ENCODE measurements at regions not wholly inside any gene's neighbourhood (a gene's known extent, or its start where the extent isn't known, plus 50 kb on each side); places are given as distances from the start of the nearest gene placed in this dataset.

GRCh38 chr2:183519371-183520056, 395.3 kb downstream of the NUP35 start:
- DNase-seq (ENCODE audit: low spot score), result no peak
- no peak for TF ChIP-seq CTCF (IDR thresholded peaks at IDR 0.05; ENCODE audit: borderline replicate concordance, control extremely low read depth, extremely low read depth, insufficient read depth, missing control alignments)
- in situ Hi-C loops (cut with MboI; ENCODE audit: low sequenced_read_pairs, unreplicated experiment), result no loop called here

GRCh38 chr2:183521911-183522310, 397.7 kb downstream of the NUP35 start:
- no peak for DNase-seq (ENCODE audit: low spot score)
- in situ Hi-C loops (cut with MboI; ENCODE audit: low sequenced_read_pairs, unreplicated experiment), result no loop called here
- TF ChIP-seq CTCF (IDR thresholded peaks at IDR 0.05; ENCODE audit: borderline replicate concordance, control extremely low read depth, extremely low read depth, insufficient read depth, missing control alignments), result no peak

GRCh38 chr2:183522489-183523266, 398.4 kb downstream of the NUP35 start:
- no peak for TF ChIP-seq CTCF (IDR thresholded peaks at IDR 0.05; ENCODE audit: borderline replicate concordance, control extremely low read depth, extremely low read depth, insufficient read depth, missing control alignments)
- in situ Hi-C loops (cut with MboI; ENCODE audit: low sequenced_read_pairs, unreplicated experiment), result no loop called here
- no peak for DNase-seq (ENCODE audit: low spot score)

GRCh38 chr2:183530333-183530901, 406.2 kb downstream of the NUP35 start:
- in situ Hi-C loops (cut with MboI; ENCODE audit: low sequenced_read_pairs, unreplicated experiment), result no loop called here
- DNase-seq (ENCODE audit: low spot score), result no peak
- no peak for TF ChIP-seq CTCF (IDR thresholded peaks at IDR 0.05; ENCODE audit: borderline replicate concordance, control extremely low read depth, extremely low read depth, insufficient read depth, missing control alignments)

GRCh38 chr2:183532514-183532913, 408.3 kb downstream of the NUP35 start:
- in situ Hi-C loops (cut with MboI; ENCODE audit: low sequenced_read_pairs, unreplicated experiment), result no loop called here
- TF ChIP-seq CTCF (IDR thresholded peaks at IDR 0.05; ENCODE audit: borderline replicate concordance, control extremely low read depth, extremely low read depth, insufficient read depth, missing control alignments), result no peak
- no peak for DNase-seq (ENCODE audit: low spot score)

- no peak for TF ChIP-seq CTCF (IDR thresholded peaks at IDR 0.05; ENCODE audit: borderline replicate concordance, control extremely low read depth, extremely low read depth, insufficient read depth, missing control alignments)
- in situ Hi-C loops (cut with MboI; ENCODE audit: low sequenced_read_pairs, unreplicated experiment), result no loop called here
- DNase-seq (ENCODE audit: low spot score), result no peak
Measured at GRCh38 chr2:183533021-183533420, 408.8 kb downstream of the NUP35 start.
